Peyer's patch (tissue), 4 donors: ENCODE measurements at regions not wholly inside any gene's neighbourhood (a gene's known extent, or its start where the extent isn't known, plus 50 kb on each side); places are given as distances from the start of the nearest gene placed in this dataset.

Experiments used
- CTCF ChIP-seq, 6 experiments: fragments of 450-650 bp in 4 of 6; fragments of 200-600 bp in 2 of 6; sonication (generic) in 1 of 6; IDR thresholded peaks; one replicate each; pipeline ENCODE4 v1.5.1; 2017 to 2019; ENCODE audit warnings: antibody characterized with exemption in 6 of 6, mild to moderate bottlenecking in 3 of 6, moderate library complexity in 1 of 6
- POLR2A ChIP-seq, 2 donors: fragments of 450-650 bp; IDR thresholded peaks; one replicate each; pipeline ENCODE4 v1.5.1; 2017; ENCODE audit warnings: antibody characterized with exemption in 2 of 2, mild to moderate bottlenecking in 2 of 2, moderate library complexity in 2 of 2

- TF ChIP-seq POLR2A (IDR thresholded peaks at IDR 0.05): no peak
- TF ChIP-seq CTCF (IDR thresholded peaks at IDR 0.05): no peak
Observed at GRCh38 chr6:63140114-63140513, 71.2 kb upstream of the FKBP1C start.
